ENCODE measurements at regions not wholly inside any gene's neighbourhood (a gene's known extent, or its start where the extent isn't known, plus 50 kb on each side); places are given as distances from the start of the nearest gene placed in this dataset.

DNA sequence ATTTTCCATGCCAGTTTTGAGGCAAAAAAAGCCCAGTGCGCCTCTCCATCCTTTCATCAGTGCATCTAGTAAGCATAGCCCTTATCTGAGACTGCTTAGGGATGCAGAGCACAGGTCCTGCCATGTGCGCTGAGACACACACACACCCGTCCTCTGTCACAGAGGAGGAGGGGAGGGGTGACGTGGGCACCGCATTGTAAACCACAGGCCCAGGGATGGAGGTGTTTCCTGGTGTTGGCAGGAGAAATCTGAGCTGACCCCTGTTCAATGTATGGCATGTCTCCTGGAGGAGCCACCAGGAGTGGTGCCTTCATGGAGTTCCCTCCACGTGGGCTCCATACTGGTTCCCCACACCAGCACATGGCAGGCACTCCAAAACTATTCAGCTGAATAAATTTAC, 65.8 kb upstream of the HELT start:
- ATAC-seq, result no peak
- TF ChIP-seq SNAI2 (CRISPR knock-in tag; IDR thresholded peaks at IDR 0.05), result no peak
- TF ChIP-seq ARNTL (CRISPR knock-in tag; IDR thresholded peaks at IDR 0.05; ENCODE audit: borderline replicate concordance, low read depth), result no peak
- no peak for TF ChIP-seq ZNF565 (CRISPR knock-in tag; conservative IDR thresholded peaks at IDR 0.05; ENCODE audit: low read depth)
- TF ChIP-seq CREB5 (CRISPR knock-in tag; IDR thresholded peaks at IDR 0.05; ENCODE audit: low read depth), result no peak
- no peak for TF ChIP-seq ESRRG (CRISPR knock-in tag; IDR thresholded peaks at IDR 0.05)
- no peak for TF ChIP-seq OSR1 (CRISPR knock-in tag; IDR thresholded peaks at IDR 0.05)
- no peak for TF ChIP-seq PPARA (CRISPR knock-in tag; IDR thresholded peaks at IDR 0.05; ENCODE audit: borderline replicate concordance)
- no peak for TF ChIP-seq TCF4 (CRISPR knock-in tag; IDR thresholded peaks at IDR 0.05; ENCODE audit: borderline replicate concordance)
- no peak for TF ChIP-seq BACH2 (CRISPR knock-in tag; IDR thresholded peaks at IDR 0.05; ENCODE audit: borderline replicate concordance)
- no peak for TF ChIP-seq POU6F1 (CRISPR knock-in tag; IDR thresholded peaks at IDR 0.05; ENCODE audit: borderline replicate concordance, low read depth)
- TF ChIP-seq, protein P1, sequence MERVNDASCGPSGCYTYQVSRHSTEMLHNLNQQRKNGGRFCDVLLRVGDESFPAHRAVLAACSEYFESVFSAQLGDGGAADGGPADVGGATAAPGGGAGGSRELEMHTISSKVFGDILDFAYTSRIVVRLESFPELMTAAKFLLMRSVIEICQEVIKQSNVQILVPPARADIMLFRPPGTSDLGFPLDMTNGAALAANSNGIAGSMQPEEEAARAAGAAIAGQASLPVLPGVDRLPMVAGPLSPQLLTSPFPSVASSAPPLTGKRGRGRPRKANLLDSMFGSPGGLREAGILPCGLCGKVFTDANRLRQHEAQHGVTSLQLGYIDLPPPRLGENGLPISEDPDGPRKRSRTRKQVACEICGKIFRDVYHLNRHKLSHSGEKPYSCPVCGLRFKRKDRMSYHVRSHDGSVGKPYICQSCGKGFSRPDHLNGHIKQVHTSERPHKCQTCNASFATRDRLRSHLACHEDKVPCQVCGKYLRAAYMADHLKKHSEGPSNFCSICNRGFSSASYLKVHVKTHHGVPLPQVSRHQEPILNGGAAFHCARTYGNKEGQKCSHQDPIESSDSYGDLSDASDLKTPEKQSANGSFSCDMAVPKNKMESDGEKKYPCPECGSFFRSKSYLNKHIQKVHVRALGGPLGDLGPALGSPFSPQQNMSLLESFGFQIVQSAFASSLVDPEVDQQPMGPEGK (CRISPR knock-in tag; IDR thresholded peaks at IDR 0.05; ENCODE audit: borderline replicate concordance), result no peak

- ATAC-seq, result no peak
- TF ChIP-seq, protein P2, sequence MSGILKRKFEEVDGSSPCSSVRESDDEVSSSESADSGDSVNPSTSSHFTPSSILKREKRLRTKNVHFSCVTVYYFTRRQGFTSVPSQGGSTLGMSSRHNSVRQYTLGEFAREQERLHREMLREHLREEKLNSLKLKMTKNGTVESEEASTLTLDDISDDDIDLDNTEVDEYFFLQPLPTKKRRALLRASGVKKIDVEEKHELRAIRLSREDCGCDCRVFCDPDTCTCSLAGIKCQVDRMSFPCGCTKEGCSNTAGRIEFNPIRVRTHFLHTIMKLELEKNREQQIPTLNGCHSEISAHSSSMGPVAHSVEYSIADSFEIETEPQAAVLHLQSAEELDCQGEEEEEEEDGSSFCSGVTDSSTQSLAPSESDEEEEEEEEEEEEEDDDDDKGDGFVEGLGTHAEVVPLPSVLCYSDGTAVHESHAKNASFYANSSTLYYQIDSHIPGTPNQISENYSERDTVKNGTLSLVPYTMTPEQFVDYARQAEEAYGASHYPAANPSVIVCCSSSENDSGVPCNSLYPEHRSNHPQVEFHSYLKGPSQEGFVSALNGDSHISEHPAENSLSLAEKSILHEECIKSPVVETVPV (CRISPR knock-in tag; IDR thresholded peaks at IDR 0.05), result no peak
- no peak for TF ChIP-seq ZNF8 (CRISPR knock-in tag; IDR thresholded peaks at IDR 0.05)
- no peak for TF ChIP-seq ESRRG (CRISPR knock-in tag; IDR thresholded peaks at IDR 0.05)
- TF ChIP-seq POU6F1 (CRISPR knock-in tag; IDR thresholded peaks at IDR 0.05; ENCODE audit: borderline replicate concordance, low read depth), result no peak
- TF ChIP-seq ZNF70 (CRISPR knock-in tag; IDR thresholded peaks at IDR 0.05), result no peak
- TF ChIP-seq CSDC2 (CRISPR knock-in tag; IDR thresholded peaks at IDR 0.05), result no peak
- TF ChIP-seq TOX (CRISPR knock-in tag; IDR thresholded peaks at IDR 0.05; ENCODE audit: borderline replicate concordance), result no peak
- no peak for TF ChIP-seq CREB5 (CRISPR knock-in tag; IDR thresholded peaks at IDR 0.05; ENCODE audit: low read depth)
- no peak for TF ChIP-seq OSR1 (CRISPR knock-in tag; IDR thresholded peaks at IDR 0.05)
- TF ChIP-seq ZFP30 (CRISPR knock-in tag; IDR thresholded peaks at IDR 0.05), result no peak
- no peak for TF ChIP-seq PPARA (CRISPR knock-in tag; IDR thresholded peaks at IDR 0.05; ENCODE audit: borderline replicate concordance)
- TF ChIP-seq TCF4 (CRISPR knock-in tag; IDR thresholded peaks at IDR 0.05; ENCODE audit: borderline replicate concordance), result no peak
- no peak for TF ChIP-seq SNAI2 (CRISPR knock-in tag; IDR thresholded peaks at IDR 0.05)
- TF ChIP-seq, protein P1 (CRISPR knock-in tag; IDR thresholded peaks at IDR 0.05; ENCODE audit: borderline replicate concordance), result no peak
- TF ChIP-seq BACH2 (CRISPR knock-in tag; IDR thresholded peaks at IDR 0.05; ENCODE audit: borderline replicate concordance), result no peak
- TF ChIP-seq RARB (CRISPR knock-in tag; IDR thresholded peaks at IDR 0.05), result no peak
- TF ChIP-seq, protein P3, sequence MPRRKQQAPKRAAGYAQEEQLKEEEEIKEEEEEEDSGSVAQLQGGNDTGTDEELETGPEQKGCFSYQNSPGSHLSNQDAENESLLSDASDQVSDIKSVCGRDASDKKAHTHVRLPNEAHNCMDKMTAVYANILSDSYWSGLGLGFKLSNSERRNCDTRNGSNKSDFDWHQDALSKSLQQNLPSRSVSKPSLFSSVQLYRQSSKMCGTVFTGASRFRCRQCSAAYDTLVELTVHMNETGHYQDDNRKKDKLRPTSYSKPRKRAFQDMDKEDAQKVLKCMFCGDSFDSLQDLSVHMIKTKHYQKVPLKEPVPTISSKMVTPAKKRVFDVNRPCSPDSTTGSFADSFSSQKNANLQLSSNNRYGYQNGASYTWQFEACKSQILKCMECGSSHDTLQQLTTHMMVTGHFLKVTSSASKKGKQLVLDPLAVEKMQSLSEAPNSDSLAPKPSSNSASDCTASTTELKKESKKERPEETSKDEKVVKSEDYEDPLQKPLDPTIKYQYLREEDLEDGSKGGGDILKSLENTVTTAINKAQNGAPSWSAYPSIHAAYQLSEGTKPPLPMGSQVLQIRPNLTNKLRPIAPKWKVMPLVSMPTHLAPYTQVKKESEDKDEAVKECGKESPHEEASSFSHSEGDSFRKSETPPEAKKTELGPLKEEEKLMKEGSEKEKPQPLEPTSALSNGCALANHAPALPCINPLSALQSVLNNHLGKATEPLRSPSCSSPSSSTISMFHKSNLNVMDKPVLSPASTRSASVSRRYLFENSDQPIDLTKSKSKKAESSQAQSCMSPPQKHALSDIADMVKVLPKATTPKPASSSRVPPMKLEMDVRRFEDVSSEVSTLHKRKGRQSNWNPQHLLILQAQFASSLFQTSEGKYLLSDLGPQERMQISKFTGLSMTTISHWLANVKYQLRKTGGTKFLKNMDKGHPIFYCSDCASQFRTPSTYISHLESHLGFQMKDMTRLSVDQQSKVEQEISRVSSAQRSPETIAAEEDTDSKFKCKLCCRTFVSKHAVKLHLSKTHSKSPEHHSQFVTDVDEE (CRISPR knock-in tag; IDR thresholded peaks at IDR 0.05), result no peak
- no peak for TF ChIP-seq GLIS3 (CRISPR knock-in tag; IDR thresholded peaks at IDR 0.05)
- TF ChIP-seq ZC3H10 (CRISPR knock-in tag; IDR thresholded peaks at IDR 0.05), result no peak
Measured at GRCh38 chr4:184953421-184953945, 64.8 kb upstream of the HELT start.

Data from SK-N-SH treated with all-trans-retinoic acid at 6 μM for 48 hours (cell line).